GM19035 (cell line): ENCODE measurements at regions not wholly inside any gene's neighbourhood (a gene's known extent, or its start where the extent isn't known, plus 50 kb on each side); places are given as distances from the start of the nearest gene placed in this dataset.
"Not testable (repeated sequence)": the region's sequence is repeated elsewhere in the genome, so short reads cannot be mapped to it uniquely, and the experiment has no call there.

Source experiments
- ATAC-seq: cut with Tn5 transposase; IDR thresholded peaks from one replicate; pipeline ENCODE4 v1.9.1; 2021; ENCODE audit not compliant: unreplicated experiment

- no peak for ATAC-seq
Observed at GRCh38 chr5:15344954-15345353, 155.0 kb upstream of the FBXL7 start.

- ATAC-seq = no peak
Observed at GRCh38 chr5:15338546-15338945, 161.4 kb upstream of the FBXL7 start.

- ATAC-seq = no peak
Observed at GRCh38 chr5:15334551-15335266, 165.3 kb upstream of the FBXL7 start.

GRCh38 chr5:15333091-15333490, 166.9 kb upstream of the FBXL7 start:
- no peak for ATAC-seq

GRCh38 chr5:15326932-15327331, 173.0 kb upstream of the FBXL7 start:
- no peak for ATAC-seq

GRCh38 chr5:15326471-15326870, 173.5 kb upstream of the FBXL7 start:
- ATAC-seq = no peak

GRCh38 chr5:15322421-15322820, 177.6 kb upstream of the FBXL7 start:
- no peak for ATAC-seq

GRCh38 chr5:15321776-15322175, 178.2 kb upstream of the FBXL7 start:
- no peak for ATAC-seq

GRCh38 chr5:15320871-15321270, 179.1 kb upstream of the FBXL7 start:
- no peak for ATAC-seq

GRCh38 chr5:15304914-15305834, 194.8 kb upstream of the FBXL7 start:
- ATAC-seq = no peak

- no peak for ATAC-seq
Observed at GRCh38 chr5:15304066-15304731, 195.8 kb upstream of the FBXL7 start.

GRCh38 chr5:15300141-15300540, 199.8 kb upstream of the FBXL7 start:
- no peak for ATAC-seq

GRCh38 chr5:15290953-15291352, 209.0 kb upstream of the FBXL7 start:
- ATAC-seq = no peak

GRCh38 chr5:15286650-15287049, 213.3 kb upstream of the FBXL7 start:
- no peak for ATAC-seq

- ATAC-seq = no peak
Observed at GRCh38 chr5:15285901-15286583, 213.9 kb upstream of the FBXL7 start.

- ATAC-seq = no peak
Observed at GRCh38 chr5:15284706-15285105, 215.3 kb upstream of the FBXL7 start.

- ATAC-seq = no peak
Observed at GRCh38 chr5:15283076-15283475, 216.9 kb upstream of the FBXL7 start.

GRCh38 chr5:15282611-15283010, 217.4 kb upstream of the FBXL7 start:
- no peak for ATAC-seq

- not testable (repeated sequence) for ATAC-seq
Observed at GRCh38 chr5:15271596-15271995, 228.4 kb upstream of the FBXL7 start.

GRCh38 chr5:15267966-15268365, 232.0 kb upstream of the FBXL7 start:
- ATAC-seq = no peak

- ATAC-seq = no peak
Observed at GRCh38 chr5:15266841-15267240, 233.1 kb upstream of the FBXL7 start.
